ENCODE measurements at regions not wholly inside any gene's neighbourhood (a gene's known extent, or its start where the extent isn't known, plus 50 kb on each side); places are given as distances from the start of the nearest gene placed in this dataset.
"Not testable (repeated sequence)": the region's sequence is repeated elsewhere in the genome, so short reads cannot be mapped to it uniquely, and the experiment has no call there.

DNA sequence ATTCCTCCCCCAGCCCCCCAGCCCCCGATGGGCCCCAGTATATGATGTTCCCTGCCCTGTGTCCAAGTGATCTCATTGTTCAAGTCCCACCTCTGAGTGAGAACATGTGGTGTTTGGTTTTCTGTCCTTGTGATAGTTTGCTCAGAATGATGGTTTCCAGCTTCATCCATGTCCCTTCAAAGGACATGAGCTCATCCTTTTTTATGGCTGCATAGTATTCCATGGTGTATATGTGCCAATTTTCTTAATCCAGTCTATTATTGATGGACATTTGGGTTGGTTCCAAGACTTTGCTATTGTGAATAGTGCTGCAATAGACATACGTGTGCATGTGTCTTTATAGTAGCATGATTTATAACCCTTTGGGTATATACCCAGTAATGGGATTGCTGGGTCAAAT is 495.3 kb downstream of the OMA1 start:
- DNase-seq = not testable (repeated sequence)

DNA sequence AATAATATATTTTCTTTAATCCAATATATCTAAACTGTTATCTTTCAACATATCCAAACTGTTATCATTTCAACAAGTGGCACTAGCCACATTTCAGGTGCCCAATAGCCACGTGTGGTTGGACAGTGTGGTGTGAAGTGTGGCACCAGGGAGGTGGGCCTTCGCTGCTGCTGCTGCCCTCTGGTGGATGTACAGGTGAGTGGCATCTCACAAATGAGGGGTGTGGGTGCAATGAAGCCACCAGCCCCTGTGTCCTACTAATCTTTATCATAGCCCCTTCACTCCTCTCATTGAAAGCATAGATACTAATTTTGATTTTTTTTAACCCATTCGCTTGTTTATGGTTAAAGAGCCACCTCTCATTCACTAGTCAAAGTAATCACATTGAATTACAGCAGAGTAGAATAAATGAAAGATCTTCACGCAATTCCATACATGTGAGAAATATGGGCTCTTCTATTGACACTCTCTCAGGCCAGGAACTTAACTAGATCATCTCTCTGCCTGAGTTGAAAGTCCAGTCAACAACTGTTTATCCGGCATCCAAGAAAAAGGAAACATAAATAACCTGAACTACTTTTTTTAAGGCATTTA is 499.2 kb downstream of the OMA1 start:
- peak; percentile 44 for DNase-seq

DNA sequence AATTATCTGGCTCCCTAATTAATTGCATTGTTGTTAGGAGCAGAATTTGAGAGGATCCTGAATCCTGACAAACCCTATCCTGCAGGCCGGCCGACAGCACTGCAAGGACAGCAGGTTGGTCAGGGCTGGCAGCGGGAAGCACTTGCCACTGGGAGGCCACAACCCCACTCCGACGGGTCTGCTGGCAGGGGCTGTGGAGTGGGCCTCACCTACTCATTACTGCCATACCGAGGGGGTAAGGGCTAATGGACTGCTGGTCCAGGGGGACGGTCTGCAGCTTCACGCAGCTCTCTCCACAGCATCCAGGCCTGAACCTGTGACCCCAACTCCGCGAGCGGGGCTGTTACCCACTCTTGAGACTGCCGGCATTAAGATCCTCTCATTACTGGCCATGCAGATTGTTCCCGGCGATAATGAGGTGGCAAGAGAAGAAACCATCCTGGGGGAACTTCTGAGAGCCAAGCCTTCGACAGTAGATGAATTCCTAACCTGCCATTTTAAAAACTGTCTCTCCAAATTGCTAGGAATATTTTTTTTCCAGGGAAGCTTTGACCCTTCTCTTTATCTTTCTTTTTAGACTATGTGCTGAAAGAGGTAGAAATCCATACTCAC is 501.3 kb downstream of the OMA1 start:
- no peak for DNase-seq

DNA sequence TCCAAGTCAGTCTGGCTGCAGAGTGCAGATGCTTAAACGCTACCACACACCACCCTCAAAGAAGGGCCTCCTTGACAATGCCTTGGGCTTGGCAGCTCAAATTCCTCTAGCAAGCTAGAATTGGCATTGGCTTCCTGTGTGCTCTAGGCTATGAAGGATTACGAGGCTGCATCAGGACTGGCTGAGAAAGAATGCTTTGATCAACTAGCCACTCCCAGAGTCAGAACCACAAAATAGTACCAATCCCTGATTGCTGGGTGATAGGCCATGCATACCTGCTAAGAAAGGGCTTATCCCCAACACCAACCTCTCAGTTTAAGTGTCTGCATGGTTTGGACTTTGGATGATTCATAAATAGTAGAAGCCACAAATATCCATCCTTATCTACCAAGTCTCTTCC is 504.9 kb downstream of the OMA1 start:
- DNase-seq = no peak

DNA sequence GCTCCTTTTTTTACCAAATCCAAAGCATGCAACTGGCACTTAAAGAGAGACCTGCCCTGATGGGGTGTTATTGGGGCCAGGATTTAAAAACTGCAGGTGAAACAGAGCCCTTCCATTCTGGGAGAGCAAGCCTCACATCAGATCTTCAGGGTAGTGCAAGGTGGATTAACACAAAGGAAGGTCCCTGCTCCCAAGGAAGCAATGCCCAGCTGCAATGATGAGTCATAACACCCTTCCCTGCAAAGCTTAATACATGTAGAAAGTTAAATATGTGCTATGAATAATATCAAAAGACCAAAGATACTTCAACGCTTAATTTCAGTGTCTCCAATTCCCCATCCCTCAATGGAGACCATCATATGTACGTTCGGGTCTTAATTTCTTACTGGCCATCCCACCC is 508.0 kb downstream of the OMA1 start:
- no peak for DNase-seq

DNA sequence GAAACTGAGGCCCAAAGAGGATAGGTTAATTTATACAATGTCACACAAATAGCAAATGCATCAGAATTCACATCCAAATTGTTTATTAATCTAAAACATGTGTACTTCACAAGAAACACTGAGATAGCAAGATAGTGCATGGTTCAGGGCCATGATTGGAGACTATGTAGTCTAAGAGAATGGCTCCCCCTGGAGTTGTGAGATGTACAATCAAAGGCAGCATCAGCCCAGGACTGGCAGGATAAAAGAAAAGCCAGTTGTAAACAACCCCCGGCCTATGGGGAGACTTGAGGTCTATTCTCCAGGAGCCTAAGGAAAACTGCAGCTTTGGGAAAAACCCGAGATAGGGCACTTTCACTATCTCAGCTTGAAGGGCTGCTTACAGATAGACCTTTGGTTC is 511.0 kb downstream of the OMA1 start:
- DNase-seq = no peak

DNA sequence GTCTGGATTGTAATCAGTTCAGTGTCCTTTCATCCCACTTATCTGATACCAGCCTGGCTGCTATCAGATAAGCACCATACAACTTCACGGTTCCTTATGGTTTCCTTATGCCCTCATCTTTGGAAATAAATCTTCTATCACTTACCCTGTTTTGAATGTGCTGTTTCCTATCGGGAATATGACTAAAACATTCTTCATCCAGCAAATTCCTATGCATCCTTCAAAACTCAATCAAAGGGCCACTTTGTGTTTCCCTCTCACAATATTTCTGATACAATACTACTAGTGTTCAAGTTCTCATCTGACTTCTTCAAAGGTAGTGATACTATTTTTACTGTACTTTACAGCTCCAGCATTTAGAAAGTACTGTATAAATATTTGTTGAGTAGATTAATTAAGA is 513.2 kb downstream of the OMA1 start:
- DNase-seq = no peak

DNA sequence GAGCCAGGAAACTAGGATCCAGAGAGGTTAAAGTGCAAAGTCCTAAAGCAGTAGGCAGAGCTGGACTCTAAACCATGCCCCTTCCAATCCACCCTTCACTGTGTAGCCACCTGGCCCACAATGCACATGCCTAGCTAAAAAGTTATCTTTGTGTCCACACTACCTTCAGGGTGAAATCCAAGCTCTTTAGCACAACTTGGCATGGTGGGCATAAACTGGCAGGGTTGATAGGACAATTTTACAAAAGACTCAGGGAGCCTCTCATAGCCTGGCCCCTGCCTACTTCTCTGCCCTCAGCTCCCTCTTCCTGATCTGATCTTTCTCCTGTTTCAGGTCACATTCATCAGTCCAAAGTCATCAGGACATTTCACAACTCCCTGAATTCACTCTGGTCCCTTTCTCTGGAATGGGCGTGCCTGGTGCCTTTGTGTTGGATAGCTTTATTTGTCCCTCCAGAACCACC is 513.9 kb downstream of the OMA1 start:
- DNase-seq = no peak

DNA sequence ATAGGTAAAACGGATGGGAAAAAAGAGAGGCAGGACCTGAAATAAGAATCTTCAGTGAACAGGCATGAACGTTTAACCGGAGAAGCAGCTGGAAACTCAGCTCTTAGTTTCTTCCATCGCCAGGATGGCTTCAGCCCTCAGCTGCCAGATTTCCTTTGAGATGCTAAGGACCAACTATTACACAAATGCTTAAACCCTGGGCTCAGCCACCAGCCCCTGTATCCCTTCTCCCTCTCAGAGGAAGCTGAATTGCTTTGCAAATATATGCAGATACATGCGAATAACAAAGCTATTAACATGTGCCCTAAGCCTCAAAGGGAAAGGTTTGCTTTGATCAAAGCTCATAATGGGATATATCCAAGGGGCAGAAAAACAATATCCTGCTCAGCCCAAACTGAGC is 515.1 kb downstream of the OMA1 start:
- DNase-seq = no peak

DNA sequence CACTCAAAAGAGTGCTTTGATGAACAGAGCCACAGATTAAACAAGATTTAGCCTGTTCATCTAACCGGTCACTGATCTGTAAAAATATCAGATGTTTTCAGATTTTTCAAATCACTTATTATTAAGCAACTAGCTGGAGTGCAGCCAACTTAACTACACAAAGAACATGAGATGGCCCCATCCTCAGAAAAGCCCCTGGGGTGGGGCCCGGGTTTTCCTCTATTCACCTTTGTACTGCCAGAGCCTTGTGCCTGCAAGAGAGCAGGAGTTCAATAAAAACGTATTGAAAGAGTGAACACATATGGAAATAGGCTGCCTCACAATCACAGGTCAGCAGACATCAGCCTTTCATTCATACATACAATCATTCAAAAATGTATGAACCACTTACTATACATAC is 516.1 kb downstream of the OMA1 start:
- DNase-seq = no peak

DNA sequence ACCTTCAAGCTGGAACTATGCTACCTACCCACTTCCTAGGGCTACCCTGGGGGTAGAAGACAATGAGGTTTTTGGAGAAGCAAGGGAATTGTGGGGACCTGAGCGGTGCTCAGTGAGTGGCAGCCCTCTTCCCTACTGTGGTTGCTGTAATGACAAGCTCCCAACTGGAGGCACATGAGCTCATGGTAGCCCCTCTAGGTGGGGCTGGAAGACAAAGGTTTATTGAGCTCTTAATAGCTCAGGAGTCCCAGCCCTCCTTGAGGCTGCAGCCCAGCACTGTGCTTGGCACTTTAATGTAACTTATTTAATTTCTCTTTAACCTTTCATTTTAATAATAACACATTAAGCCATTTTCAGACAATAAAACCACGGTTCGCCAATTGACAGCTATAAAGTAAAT is 528.9 kb downstream of the OMA1 start:
- no peak for DNase-seq

DNA sequence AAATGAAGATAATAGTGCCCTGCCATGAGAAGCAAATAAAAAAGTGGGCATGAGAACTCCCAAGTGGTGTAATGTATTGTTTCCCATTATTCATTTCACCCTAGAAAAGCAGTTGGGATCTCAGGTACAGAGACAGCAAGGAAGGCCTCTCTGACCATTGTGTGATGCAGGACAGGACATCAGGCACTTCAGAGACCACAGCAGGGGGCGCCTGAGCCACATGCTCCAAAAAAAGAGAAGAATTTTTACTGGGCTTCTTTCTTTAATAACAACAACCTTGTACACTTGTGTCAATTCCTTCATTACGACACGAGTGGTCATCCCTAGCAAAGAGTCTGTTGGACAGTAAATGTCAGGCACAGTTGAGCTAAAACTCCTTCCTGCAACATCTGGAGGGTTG is 533.3 kb downstream of the OMA1 start:
- DNase-seq = no peak

DNA sequence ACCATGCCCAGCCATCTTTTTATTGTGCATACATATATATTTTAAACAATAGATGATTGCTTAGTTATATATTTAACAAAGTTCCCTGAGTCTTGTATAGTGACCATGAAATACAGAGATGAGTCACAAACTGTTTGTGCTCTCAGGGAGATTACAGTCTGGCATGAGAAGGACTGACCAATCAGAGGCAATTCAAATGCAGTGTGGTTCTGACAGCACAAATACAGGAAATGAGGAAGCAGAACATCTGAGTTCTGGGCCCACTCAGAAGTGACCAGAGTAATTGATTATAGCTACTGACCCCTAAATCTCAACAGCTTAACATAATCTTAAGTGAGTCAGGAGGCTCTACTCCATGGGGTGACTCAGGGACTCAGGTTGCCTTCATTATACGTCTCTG is 534.5 kb downstream of the OMA1 start:
- no peak for DNase-seq

DNA sequence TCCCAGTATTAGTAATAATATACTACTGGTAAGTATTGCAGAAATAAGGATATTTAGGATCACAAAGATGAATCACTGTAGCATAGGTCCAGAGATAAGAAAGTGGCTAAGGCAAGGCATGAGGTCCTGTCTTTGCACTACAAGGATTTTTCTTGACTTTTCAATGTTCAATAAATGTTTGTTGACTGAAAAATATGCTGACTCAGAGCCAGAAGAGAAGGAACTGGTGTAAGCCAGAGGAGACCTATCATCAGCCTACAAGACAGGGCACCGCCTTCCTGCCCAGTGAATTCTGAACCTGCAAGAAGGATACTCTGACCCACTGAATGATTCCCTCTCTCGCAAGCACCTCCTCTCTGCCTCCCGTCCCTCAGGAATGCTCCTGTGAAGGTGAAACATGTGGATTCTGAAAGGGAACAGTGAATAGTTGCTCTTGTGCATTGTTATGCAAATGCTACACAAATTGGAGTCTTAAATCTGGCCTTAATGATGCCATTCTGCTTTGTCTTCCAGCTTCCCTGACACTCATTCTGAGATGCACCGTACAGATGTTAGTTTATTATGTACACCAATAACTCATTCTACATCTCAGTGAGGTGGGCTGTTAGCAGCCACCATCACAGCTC is 540.0 kb downstream of the OMA1 start:
- no peak for DNase-seq

DNA sequence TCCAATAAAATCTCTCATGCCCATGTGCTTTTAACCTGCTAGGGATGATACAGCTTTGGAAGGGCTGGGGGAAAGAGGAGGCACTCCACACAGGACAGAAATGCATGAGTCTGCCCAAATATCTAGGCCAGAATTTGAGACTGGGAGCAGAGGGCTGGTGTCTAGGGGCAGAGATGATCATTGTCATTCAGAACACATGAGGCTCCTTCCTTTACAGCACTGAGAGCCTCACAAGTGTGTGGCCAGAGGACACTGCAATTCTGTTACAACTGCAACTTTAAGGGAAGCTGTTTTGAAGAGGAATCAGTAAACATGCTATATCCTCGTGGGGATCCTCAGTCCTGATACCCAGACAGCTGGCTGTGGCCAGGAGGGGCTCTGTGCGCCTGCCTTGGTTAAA is 541.3 kb downstream of the OMA1 start:
- no peak for DNase-seq

DNA sequence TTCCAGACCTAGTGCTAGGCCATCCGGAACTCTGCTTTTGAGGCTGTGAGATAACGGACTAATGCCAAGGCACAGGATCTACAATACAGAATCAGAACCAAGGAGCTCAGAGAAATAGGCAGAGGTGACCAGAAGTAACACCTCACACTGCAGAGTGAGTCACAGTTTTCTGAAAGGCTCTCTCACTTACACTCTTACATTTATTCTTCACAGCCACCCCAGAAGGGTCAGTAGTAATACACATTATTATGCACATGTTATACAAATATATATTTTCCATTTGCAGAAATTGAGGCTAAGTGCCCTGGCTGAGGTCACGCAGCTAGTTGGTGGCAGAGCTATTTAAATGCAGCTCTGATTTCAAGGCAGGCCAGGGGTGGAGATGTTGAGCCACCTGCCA is 542.5 kb downstream of the OMA1 start:
- no peak for DNase-seq

DNA sequence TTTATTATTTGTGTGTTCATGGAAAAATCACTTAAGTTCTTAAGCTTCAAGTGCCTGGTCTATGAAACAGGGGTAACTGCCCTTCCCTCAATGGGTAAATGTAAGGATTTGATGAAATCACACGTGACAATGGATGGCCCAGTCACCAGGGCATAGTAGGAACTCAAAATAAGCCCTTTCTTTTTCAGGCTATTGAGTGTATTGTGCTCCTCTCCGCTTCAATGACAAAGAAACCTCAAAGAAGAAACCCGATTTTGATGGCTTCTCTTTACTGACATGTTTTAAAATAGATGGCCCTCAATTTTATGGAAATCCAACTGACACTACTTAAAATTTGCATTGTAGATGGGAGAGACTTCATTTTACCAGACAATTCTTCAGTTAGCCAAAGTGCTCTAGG is 543.5 kb downstream of the OMA1 start:
- DNase-seq = no peak

DNA sequence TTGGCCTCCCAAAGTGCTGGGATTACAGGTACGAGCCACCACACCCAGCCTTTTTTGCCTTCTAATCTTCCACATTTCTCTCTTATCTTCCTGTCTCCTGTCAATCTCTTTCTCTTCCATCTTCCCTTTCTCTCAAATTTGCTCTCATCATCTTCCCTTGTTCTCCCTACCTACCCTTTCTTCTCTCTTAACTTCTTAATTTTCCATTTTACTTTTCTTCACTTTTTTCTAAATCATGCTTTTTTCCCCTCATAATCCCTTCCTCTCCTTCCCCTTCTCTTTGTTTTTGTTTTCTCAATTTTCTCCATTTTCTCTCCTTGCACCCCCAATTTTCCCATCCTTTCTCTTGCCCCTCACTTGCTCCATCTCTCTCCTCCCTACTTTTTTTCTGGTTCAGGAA is 545.7 kb downstream of the OMA1 start:
- DNase-seq = no peak

DNA sequence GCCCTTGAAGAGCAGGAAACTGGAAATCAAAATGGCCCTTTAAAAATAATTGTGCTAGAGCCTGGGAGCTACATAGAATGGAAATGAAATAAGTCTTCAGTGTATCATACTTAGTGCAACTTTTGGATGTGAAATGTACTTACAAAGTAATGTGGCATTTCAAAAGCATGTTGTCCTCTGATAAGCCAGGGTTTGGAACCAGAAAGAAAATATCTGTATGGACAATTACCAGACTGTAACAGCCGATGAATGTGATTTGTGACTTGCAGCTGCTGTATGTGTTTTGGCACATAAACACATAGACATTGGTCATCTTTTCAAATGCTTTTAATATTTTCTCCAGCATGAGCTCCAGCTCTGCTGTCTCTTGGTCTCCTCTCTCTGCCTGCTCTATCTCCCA is 546.4 kb downstream of the OMA1 start:
- DNase-seq = no peak

DNA sequence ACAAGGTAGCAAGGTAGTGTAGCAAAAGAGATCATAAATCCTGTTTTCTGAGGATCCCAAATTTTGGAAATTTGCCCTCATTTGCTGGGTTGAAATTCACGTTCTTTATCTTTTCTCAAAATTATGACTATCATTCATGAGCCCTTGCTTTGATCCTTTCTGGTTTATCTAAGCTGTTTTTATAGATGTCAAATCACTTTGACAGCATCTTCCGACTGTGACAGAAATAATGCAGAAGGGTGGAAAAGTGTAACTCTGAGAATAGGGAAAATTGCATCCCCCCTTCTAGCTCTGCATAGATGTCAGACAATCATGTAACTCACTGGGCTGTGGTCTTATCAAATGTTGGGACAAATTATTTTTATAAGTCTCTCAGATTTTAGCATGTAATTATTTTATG is 550.1 kb downstream of the OMA1 start:
- DNase-seq = no peak

DNA sequence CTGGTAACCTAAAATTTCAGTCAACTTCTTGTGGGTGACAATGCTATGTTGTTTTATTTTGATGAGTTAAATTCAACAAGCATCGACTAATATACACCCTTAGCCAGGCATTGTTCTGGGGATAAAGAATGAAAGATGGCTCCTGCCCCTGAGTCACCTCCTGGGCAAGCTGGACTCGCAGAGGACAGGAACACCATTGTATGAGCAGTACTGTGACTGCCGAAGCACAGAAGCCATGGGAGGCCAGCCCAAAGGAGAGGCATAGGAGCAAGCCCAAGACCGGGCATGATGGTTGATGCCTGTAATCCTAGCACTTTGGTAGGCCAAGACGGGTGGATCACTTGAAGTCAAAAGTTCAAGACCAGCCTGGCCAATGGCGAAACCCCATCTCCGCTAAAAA is 555.2 kb downstream of the OMA1 start:
- DNase-seq = no peak

DNA sequence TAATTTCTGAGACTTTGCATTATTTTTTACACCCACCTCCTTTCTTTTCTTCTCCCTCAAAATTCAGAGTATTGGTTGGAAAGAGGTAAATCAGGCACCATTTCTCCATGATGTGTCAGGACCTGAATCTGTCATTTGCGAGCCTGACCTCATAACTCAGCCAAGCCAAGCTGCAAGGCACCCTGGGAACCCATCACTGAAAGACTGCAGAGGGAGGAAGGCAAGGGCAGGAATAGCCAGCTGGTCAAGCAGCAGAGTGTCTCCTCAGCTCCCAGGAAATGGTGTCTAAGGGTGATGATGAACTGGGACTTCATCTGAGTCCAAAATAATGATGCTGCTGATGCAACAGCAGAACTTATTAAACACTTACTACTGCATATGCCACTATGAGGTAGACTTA is 556.6 kb downstream of the OMA1 start:
- no peak for DNase-seq

DNA sequence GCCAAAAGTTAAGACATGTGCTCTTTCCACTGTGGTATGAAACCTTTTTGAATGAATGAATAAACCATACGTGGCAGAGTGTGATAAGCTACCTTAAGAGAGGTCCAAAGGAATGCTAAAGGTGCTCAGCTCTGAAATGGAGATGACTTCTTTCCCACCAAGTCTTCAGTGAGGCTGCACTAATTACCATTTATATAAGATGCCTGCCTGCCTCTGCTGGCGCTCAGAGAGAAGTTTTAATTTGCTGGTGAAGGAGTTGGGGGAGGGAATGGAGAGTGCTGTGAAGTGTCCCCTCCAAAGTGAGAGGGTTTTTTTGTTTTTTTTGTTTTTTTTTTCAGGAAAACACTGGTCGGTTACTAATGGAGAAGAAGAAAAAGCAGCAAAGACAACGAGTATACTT is 559.0 kb downstream of the OMA1 start:
- DNase-seq = no peak

DNA sequence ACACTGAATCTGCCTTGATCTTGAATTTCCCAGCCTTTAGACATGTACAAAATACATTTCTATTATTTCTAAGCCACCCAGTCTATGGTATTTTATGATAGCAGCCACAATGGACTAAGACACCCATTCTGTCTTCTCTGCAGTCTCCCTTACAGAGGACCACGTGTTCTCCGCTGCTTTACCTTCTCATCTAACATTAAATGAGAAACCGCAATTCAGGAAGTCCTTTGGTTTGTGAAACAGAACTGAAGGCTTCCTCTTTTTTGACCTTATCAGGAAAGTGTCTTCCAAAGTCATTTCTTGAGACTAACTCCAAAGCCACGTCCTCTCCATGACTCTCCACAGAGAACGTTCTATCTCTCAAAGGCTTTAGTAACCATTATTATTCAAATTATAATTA is 560.1 kb downstream of the OMA1 start:
- DNase-seq = no peak

DNA sequence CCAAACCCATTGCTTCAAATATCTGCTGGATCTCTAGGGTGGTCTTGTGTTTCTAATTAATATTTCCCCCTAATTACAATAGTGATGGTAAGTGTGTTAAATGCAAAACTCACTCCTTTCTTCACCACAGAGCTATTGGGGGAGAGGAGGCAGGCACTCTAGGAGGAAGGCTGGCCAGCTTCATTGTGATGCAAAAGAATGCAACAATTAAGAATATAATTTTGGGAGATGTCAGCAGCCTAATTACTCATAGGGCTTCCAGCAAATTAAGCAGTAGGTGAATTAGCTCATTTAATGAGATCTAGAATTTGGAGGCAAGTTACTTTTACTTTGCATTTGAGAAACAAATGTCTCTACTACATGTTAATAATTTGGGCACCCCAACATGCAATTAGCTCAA is 560.4 kb upstream of the DAB1 start:
- DNase-seq = no peak
